OCI-LY7 (cell line): ENCODE measurements at regions not wholly inside any gene's neighbourhood (a gene's known extent, or its start where the extent isn't known, plus 50 kb on each side); places are given as distances from the start of the nearest gene placed in this dataset.
"Not testable (repeated sequence)": the region's sequence is repeated elsewhere in the genome, so short reads cannot be mapped to it uniquely, and the experiment has no call there.

Experiments used
- BruUV-seq: library from RNA; stranded (reverse); fragments of 400-500 nt; replicated peaks from 2 replicates; lab custom pipeline; 2021; lab: Mats Ljungman, UMichigan
- CTCF ChIA-PET: fragments of 300-600 bp; sonication (Branson Sonifier 250); formaldehyde crosslinking; loops from one replicate; lab custom pipeline; 2022; ENCODE audit warnings: antibody characterized with exemption; ENCODE audit not compliant: unreplicated experiment; lab: Charles Lee
- POLR2A ChIA-PET: fragments of 300-600 bp; sonication (Branson Sonifier 250); formaldehyde crosslinking; loops from one replicate; lab custom pipeline; 2022; ENCODE audit warnings: antibody characterized with exemption; lab: Charles Lee
- DNase-seq: peaks from one replicate; pipeline ENCODE4 v3.0.0-alpha.2; 2015; ENCODE audit warnings: low spot score
- H2AFZ ChIP-seq: fragments of 200-600 bp; sonication (generic), shearing (Covaris generic); 2 replicates; pipeline ENCODE4 v1.6.1; 2014; ENCODE audit warnings: mild to moderate bottlenecking, antibody characterized with exemption, low read length, moderate library complexity
- H3K27ac ChIP-seq: fragments of 200-600 bp; sonication (generic); 2 replicates; pipeline ENCODE4 v1.5.1; 2014; ENCODE audit warnings: mixed run types, low read depth, mild to moderate bottlenecking, moderate library complexity, low read length, inconsistent platforms; ENCODE audit not compliant: poor library complexity, severe bottlenecking
- H3K36me3 ChIP-seq: fragments of 200-600 bp; sonication (generic); 2 replicates; pipeline ENCODE4 v1.6.1; 2014; ENCODE audit warnings: mild to moderate bottlenecking, antibody characterized with exemption, low read length, moderate library complexity, mixed read lengths; ENCODE audit not compliant: insufficient read depth
- H3K4me1 ChIP-seq: fragments of 200-600 bp; sonication (generic); 2 replicates; pipeline ENCODE4 v1.5.1; 2014; ENCODE audit warnings: mild to moderate bottlenecking, low read length; ENCODE audit not compliant: insufficient read depth, poor library complexity, severe bottlenecking
- H3K4me2 ChIP-seq: fragments of 200-600 bp; sonication (generic); 2 replicates; pipeline ENCODE4 v1.6.1; 2014; ENCODE audit warnings: mild to moderate bottlenecking, low read length
- H3K4me3 ChIP-seq: fragments of 200-600 bp; sonication (generic); 2 replicates; pipeline ENCODE4 v1.5.1; 2014; ENCODE audit warnings: mild to moderate bottlenecking, low read depth, low read length; ENCODE audit not compliant: poor library complexity, severe bottlenecking
- H3K79me2 ChIP-seq: fragments of 200-600 bp; sonication (generic); 2 replicates; pipeline ENCODE4 v1.6.1; 2016; ENCODE audit warnings: low read depth, mild to moderate bottlenecking, low read length, moderate library complexity, mixed read lengths; ENCODE audit not compliant: insufficient read depth
- H3K9me2 ChIP-seq: fragments of 200-600 bp; sonication (generic); 2 replicates; pipeline ENCODE4 v1.6.1; 2016; ENCODE audit warnings: mild to moderate bottlenecking, low read length, mixed read lengths; ENCODE audit not compliant: insufficient read depth
- H3K9me3 ChIP-seq: fragments of 200-600 bp; sonication (generic); 2 replicates; pipeline ENCODE4 v1.6.1; 2014; ENCODE audit warnings: mild to moderate bottlenecking, mixed run types, low read length, mixed read lengths
- H4K20me1 ChIP-seq: fragments of 200-600 bp; sonication (generic); 2 replicates; pipeline ENCODE4 v1.6.1; 2014; ENCODE audit warnings: mild to moderate bottlenecking, antibody characterized with exemption, low read length, moderate library complexity, mixed read lengths; ENCODE audit not compliant: insufficient read depth
- CTCF ChIP-seq: fragments of 200-600 bp; sonication (generic); conservative IDR thresholded peaks from 2 replicates; pipeline ENCODE4 v1.5.1; 2014; ENCODE audit warnings: mild to moderate bottlenecking, antibody characterized with exemption, low read length, moderate library complexity, mixed read lengths
- EZH2phosphoT487 ChIP-seq: fragments of 200-600 bp; sonication (generic); IDR thresholded peaks from 2 replicates; pipeline ENCODE4 v1.6.1; 2018; ENCODE audit warnings: low read depth, borderline replicate concordance, mild to moderate bottlenecking, mixed run types, antibody characterized with exemption, low read length, moderate library complexity, mixed read lengths
- intact Hi-C: fragments of 100-400 bp; cut with micrococcal nuclease; formaldehyde crosslinking; loops from one replicate; pipeline ENCODE4 v1.10.0; 2022; ENCODE audit not compliant: unreplicated experiment

- H3K9me2 ChIP-seq, result no peaks in the 10 kb centered on the region
- no TSS peak for BruUV-seq
- TF ChIP-seq EZH2phosphoT487, result no peak
- no peak for TF ChIP-seq CTCF
- H3K79me2 ChIP-seq, result no peaks in the 10 kb centered on the region
- H3K36me3 ChIP-seq, result no peaks in the 10 kb centered on the region
- CTCF ChIA-PET, result no interaction called here
- no peak overlapping the region for H2AFZ ChIP-seq
- H3K27ac ChIP-seq, result no peak overlapping the region
- no peak overlapping the region for H3K4me3 ChIP-seq
- H3K4me1 ChIP-seq, result no peaks in the 10 kb centered on the region
- DNase-seq, result no peak
- POLR2A ChIA-PET, result interaction anchor here (0.7 kb wide), 1 partner anchor 333 kb away, joined by 3 read pairs; no protein-coding TSS in a partner anchor
- H3K9me3 ChIP-seq, result no peaks in the 10 kb centered on the region
- no peak overlapping the region for H3K4me2 ChIP-seq
- intact Hi-C loops, result no loop called here
- H4K20me1 ChIP-seq, result no peaks in the 10 kb centered on the region
Measured at GRCh38 chr2:129408570-129408969, 570.9 kb upstream of the RAB6C start.

- H4K20me1 ChIP-seq, intact Hi-C loops, BruUV-seq, H3K9me2 ChIP-seq, H3K4me2 ChIP-seq, POLR2A ChIA-PET, DNase-seq, H3K4me1 ChIP-seq, H3K79me2 ChIP-seq, H3K36me3 ChIP-seq, H3K4me3 ChIP-seq, H3K27ac ChIP-seq, H2AFZ ChIP-seq, H3K9me3 ChIP-seq, CTCF ChIA-PET: not testable (repeated sequence)
Measured at GRCh38 chr2:129417041-129417440, 562.4 kb upstream of the RAB6C start.

- Histone ChIP-seq H3K79me2 (no peaks in the 10 kb centered on the region), H3K27ac (no peak overlapping the region), H3K9me3 (no peaks in the 10 kb centered on the region), H3K9me2 (no peaks in the 10 kb centered on the region), H2AFZ (no peak overlapping the region), H3K4me3 (no peak overlapping the region), H3K4me2 (no peak overlapping the region), H3K36me3 (no peaks in the 10 kb centered on the region), H3K4me1 (no peaks in the 10 kb centered on the region), H4K20me1 (no peaks in the 10 kb centered on the region)
- no peak for DNase-seq
- POLR2A ChIA-PET, result interaction anchor here (0.7 to 1.1 kb wide), 2 partner anchors 26 to 1475 kb away, joined by 3 read pairs; no protein-coding TSS in a partner anchor
- TF ChIP-seq CTCF, result no peak
- TF ChIP-seq EZH2phosphoT487, result no peak
- CTCF ChIA-PET, result no interaction called here
- no TSS peak for BruUV-seq
- intact Hi-C loops, result no loop called here
Measured at GRCh38 chr2:129422028-129422427, 557.4 kb upstream of the RAB6C start.
